ENCODE measurements at regions not wholly inside any gene's neighbourhood (a gene's known extent, or its start where the extent isn't known, plus 50 kb on each side); places are given as distances from the start of the nearest gene placed in this dataset.

DNA sequence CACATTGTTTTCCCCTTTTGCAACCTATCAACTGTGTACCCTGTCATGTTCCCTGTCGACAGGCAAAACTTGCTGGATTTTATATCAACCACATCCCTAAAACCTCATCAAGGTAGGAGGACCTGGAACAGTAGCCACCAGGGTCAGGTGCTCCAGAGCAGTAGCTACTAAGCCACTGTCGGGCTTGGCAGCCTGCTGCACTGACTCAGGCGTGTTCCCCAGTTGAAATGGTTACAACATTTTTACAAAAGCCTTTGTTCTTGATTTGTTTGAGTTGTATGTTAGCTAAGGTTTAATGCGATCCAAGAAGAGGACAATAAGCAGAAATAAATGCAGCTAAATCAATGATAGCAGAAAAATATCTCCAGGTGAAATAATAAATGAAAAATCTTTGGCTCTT is 407.4 kb upstream of the TLE4 start:
- TF ChIP-seq, protein P1, sequence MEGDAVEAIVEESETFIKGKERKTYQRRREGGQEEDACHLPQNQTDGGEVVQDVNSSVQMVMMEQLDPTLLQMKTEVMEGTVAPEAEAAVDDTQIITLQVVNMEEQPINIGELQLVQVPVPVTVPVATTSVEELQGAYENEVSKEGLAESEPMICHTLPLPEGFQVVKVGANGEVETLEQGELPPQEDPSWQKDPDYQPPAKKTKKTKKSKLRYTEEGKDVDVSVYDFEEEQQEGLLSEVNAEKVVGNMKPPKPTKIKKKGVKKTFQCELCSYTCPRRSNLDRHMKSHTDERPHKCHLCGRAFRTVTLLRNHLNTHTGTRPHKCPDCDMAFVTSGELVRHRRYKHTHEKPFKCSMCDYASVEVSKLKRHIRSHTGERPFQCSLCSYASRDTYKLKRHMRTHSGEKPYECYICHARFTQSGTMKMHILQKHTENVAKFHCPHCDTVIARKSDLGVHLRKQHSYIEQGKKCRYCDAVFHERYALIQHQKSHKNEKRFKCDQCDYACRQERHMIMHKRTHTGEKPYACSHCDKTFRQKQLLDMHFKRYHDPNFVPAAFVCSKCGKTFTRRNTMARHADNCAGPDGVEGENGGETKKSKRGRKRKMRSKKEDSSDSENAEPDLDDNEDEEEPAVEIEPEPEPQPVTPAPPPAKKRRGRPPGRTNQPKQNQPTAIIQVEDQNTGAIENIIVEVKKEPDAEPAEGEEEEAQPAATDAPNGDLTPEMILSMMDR (IDR thresholded peaks at IDR 0.05; ENCODE audit: insufficient read depth, low read length, poor library complexity, severe bottlenecking): no peak
- no peak for TF ChIP-seq EZH2phosphoT487 (conservative IDR thresholded peaks at IDR 0.05; ENCODE audit: low read length)
